Thoracic aorta (tissue), 2 donors: ENCODE measurements at regions not wholly inside any gene's neighbourhood (a gene's known extent, or its start where the extent isn't known, plus 50 kb on each side); places are given as distances from the start of the nearest gene placed in this dataset.

Experiments
- ATAC-seq: fragments of 150-250 bp; one replicate; pipeline ENCODE4 v1.8.0; 2017; ENCODE audit warnings: low read depth; ENCODE audit not compliant: insufficient number of reproducible peaks, low FRiP score
- DNase-seq: peaks from one replicate; pipeline ENCODE4 v3.0.0-alpha.2; 2020; ENCODE audit warnings: low spot score
- H3K27ac ChIP-seq, 2 donors: fragments of 200-600 bp; sonication (generic); 1 replicate in 1 of 2; 2 replicates in 1 of 2; pipeline ENCODE4 v1.5.1; 2016; ENCODE audit warnings: mild to moderate bottlenecking in 2 of 2, moderate library complexity in 2 of 2
- H3K27me3 ChIP-seq: fragments of 200-600 bp; sonication (generic); replicated peaks from 2 replicates; pipeline ENCODE4 v1.6.0; 2016; ENCODE audit warnings: mild to moderate bottlenecking; ENCODE audit not compliant: insufficient read depth
- H3K36me3 ChIP-seq: fragments of 200-600 bp; sonication (generic); one replicate; pipeline ENCODE4 v1.5.1; 2016
- H3K4me1 ChIP-seq, 2 donors: fragments of 200-600 bp; sonication (generic); 1 replicate in 1 of 2; 2 replicates in 1 of 2; pipeline versions ENCODE4 v1.5.1 to v1.6.0; 2016; ENCODE audit warnings: low read depth in 2 of 2, mild to moderate bottlenecking in 1 of 2; ENCODE audit not compliant: control insufficient read depth in 1 of 2
- H3K4me3 ChIP-seq: fragments of 200-600 bp; sonication (generic); 2 replicates; pipeline ENCODE4 v1.5.1; 2016; ENCODE audit warnings: mild to moderate bottlenecking
- H3K9me3 ChIP-seq: fragments of 200-600 bp; sonication (generic); 2 replicates; pipeline ENCODE4 v1.5.1; 2016
- TF ChIP-seq, protein P1 (sequence below): fragments of 200-600 bp; sonication (generic); IDR thresholded peaks from one replicate; pipeline ENCODE4 v1.5.1; 2019; ENCODE audit warnings: antibody characterized with exemption

DNA sequence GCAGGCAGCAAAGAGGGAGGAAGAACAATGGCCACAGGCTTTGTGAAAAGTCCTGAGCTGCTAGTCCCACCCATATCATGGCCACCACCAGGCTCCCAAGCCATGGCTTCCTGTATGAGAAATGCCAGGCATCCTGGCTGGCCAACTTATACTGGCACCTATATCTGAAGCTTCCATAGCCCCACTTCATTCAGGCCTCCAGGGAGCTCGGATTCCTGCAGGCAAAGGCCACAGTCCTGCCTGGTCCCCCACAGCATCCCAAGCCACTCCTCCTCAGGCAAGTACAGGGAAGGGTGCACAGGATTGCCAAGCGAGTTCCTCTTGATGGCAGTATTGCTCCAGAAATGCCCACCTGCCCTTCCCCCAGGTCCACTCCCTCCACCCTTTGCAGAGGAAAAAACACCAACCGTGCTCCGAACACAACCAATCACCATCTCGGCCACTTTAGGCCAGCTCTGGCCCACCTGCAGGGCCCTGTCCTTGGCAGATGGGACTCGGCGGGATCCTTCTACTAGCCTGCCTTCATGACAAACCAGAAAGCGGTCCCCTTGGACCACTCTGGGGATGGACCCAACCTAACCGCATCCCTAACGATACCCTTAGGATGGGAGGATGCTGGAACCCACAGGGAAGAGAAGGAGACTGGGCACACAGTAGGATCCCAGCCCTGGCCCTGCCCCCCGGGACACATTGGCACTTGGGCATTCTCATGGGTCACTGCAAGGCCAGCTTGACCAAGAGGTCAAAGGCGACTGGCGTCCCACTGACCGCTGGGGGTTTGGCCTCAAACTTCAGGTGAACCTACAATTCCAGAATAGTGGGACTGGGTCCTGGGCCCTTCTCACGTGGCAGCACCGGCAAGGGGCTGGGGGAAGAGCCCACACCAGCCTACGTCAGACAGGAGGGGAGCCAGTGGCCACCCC lies 220.4 kb upstream of the AGTR2 start:
- TF ChIP-seq, protein P1, sequence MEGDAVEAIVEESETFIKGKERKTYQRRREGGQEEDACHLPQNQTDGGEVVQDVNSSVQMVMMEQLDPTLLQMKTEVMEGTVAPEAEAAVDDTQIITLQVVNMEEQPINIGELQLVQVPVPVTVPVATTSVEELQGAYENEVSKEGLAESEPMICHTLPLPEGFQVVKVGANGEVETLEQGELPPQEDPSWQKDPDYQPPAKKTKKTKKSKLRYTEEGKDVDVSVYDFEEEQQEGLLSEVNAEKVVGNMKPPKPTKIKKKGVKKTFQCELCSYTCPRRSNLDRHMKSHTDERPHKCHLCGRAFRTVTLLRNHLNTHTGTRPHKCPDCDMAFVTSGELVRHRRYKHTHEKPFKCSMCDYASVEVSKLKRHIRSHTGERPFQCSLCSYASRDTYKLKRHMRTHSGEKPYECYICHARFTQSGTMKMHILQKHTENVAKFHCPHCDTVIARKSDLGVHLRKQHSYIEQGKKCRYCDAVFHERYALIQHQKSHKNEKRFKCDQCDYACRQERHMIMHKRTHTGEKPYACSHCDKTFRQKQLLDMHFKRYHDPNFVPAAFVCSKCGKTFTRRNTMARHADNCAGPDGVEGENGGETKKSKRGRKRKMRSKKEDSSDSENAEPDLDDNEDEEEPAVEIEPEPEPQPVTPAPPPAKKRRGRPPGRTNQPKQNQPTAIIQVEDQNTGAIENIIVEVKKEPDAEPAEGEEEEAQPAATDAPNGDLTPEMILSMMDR: no peak
- ATAC-seq (no peak), DNase-seq (no peak)

DNA sequence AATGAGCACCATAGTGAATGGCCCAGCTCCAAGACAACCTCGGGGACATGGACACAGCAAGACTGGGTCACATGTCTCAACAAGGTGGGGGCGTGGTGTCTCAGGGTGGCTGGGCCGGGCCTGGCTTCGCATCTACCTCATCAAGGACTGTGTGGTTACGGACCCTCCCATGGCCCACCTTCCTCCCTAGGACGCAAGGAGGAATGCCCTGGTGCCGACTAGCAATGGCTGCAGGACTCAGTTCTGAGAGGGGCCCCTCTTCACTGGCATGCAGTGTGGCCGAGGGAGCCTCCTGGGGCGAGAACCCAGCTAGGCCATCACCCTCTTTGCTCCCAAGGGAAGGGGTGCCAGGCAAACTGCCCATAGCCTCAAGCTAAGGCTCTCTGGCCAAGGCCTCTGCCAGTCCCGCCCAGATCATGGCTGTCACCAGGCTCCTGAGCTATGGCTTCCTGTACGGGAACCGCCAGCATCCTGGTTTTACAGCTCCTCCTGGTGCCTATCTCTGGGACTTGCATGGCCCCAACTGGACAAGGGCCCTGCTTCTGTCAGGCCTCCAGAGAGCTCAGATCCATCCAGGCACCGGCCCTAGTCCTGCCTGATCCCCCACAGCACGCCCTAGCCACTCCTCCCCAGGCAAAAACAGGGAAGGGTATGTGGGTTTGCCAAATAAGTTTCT lies 218.0 kb upstream of the AGTR2 start:
- H3K27me3 ChIP-seq: no peaks in the 10 kb centered on the region
- DNase-seq (no peak), ATAC-seq (no peak)
- no peaks in the 10 kb centered on the region for H3K4me1 ChIP-seq
- H3K36me3 ChIP-seq: no peaks in the 10 kb centered on the region
- TF ChIP-seq, protein P1: no peak
- no peak overlapping the region for H3K4me3 ChIP-seq
- H3K9me3 ChIP-seq: no peaks in the 10 kb centered on the region
- no peak overlapping the region for H3K27ac ChIP-seq

More for the DNA sequence above, 220.4 kb upstream of the AGTR2 start:
- no peaks in the 10 kb centered on the region for H3K9me3 ChIP-seq
- H3K4me3 ChIP-seq: no peak overlapping the region
- no peaks in the 10 kb centered on the region for H3K4me1 ChIP-seq
- H3K27me3 ChIP-seq: no peaks in the 10 kb centered on the region
- no peaks in the 10 kb centered on the region for H3K36me3 ChIP-seq
- no peak overlapping the region for H3K27ac ChIP-seq

DNA sequence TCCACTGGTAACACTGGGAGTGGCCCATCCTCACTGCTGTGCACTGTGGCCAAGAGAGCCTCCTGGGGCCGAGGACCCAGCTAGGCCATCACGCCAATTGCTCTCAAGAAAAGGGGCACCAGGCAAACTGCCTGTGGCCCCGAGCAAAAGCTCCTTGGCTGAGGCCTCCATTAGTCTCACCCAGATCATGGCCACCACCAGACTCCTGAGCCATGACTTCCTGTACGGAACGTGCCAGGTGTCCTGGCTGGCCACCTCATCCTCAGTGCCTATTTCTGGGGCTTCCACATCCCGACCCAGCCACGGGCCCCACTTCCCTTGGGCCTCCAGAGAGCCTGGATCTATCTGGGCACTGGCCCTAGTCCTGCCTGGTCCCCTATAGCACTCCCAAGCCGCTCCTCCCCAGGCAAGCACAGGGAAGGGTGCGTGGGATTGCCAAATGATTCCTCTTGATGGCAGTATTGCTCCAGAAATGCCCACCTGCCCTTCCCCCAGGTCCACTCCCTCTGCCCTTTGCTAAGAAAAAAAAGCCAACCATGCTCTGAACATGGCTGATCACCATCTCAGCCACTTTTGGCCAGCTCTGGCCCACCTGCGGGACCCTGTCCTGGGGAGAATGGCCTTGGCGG lies 212.6 kb upstream of the AGTR2 start:
- Histone ChIP-seq H3K27ac (no peak overlapping the region), H3K4me1 (no peaks in the 10 kb centered on the region), H3K9me3 (no peaks in the 10 kb centered on the region), H3K4me3 (no peak overlapping the region), H3K27me3 (no peaks in the 10 kb centered on the region), H3K36me3 (no peaks in the 10 kb centered on the region)
- ATAC-seq: no peak
- DNase-seq: no peak
- TF ChIP-seq, protein P1: no peak

DNA sequence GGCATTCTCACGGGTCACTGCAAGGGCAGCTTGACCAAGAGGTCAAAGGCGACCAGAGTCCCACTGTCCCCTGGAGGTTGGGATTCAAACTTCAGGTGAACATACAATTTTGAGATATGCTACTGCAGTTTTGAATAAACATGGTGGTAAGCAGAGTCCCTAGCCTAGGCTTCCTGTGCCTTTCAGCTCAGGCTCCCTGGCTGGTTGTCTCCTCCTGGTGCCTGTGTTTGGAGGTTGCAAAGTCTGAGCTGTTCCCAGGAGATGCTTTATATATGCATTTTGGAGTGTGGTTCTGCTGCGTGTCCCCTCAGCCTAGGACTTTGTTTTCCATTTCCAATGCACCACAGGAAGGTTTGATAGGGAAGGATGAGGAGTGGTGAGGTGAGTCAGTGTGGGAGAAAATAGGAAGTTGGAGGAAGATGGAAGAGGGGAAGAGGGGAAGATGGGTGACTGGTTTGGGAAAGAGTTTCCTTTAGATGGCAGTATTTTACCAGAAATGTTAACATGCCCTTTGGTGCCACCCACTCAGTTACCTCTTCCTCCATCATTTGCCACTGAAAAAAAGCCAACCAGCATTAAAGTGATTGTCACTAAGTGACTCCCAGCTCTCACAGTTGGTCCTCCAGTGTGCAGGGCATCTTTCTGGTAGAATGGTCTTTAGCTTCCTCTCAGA lies 211.7 kb upstream of the AGTR2 start:
- TF ChIP-seq, protein P1: no peak
- H3K4me1 ChIP-seq: no peaks in the 10 kb centered on the region
- ATAC-seq: no peak
- no peaks in the 10 kb centered on the region for H3K27me3 ChIP-seq
- H3K4me3 ChIP-seq: no peak overlapping the region
- DNase-seq: no peak
- H3K36me3 ChIP-seq: no peaks in the 10 kb centered on the region
- no peaks in the 10 kb centered on the region for H3K9me3 ChIP-seq
- no peak overlapping the region for H3K27ac ChIP-seq
